GM12864 (cell line): ENCODE measurements at regions not wholly inside any gene's neighbourhood (a gene's known extent, or its start where the extent isn't known, plus 50 kb on each side); places are given as distances from the start of the nearest gene placed in this dataset.
"Not testable (repeated sequence)": the region's sequence is repeated elsewhere in the genome, so short reads cannot be mapped to it uniquely, and the experiment has no call there.

Experiments used
- DNase-seq: peaks from one replicate; pipeline ENCODE4 v3.0.0-alpha.2; 2011; ENCODE audit warnings: low read depth
- H3K4me3 ChIP-seq: 2 replicates; pipeline ENCODE4 v1.5.1; 2011; ENCODE audit warnings: mild to moderate bottlenecking, low read depth, low read length, control low read depth
- CTCF ChIP-seq: IDR thresholded peaks from 2 replicates; pipeline ENCODE4 v1.5.1; 2011; ENCODE audit warnings: low read depth, mild to moderate bottlenecking, moderate library complexity, low read length, control low read depth, inconsistent platforms; ENCODE audit errors: missing control alignments

GRCh38 chr18:59801576-59801975 is 98.2 kb upstream of the PMAIP1 start:
- DNase-seq = no peak
- H3K4me3 ChIP-seq = no peak overlapping the region
- TF ChIP-seq CTCF = no peak

GRCh38 chr18:59800897-59801296 is 98.9 kb upstream of the PMAIP1 start:
- no peak overlapping the region for H3K4me3 ChIP-seq
- no peak for TF ChIP-seq CTCF
- no peak for DNase-seq

GRCh38 chr18:59799383-59800015 is 100.3 kb upstream of the PMAIP1 start:
- no peak overlapping the region for H3K4me3 ChIP-seq
- no peak for TF ChIP-seq CTCF
- DNase-seq = no peak

GRCh38 chr18:59795882-59796281 is 98.7 kb upstream of the CCBE1 start:
- TF ChIP-seq CTCF = no peak
- DNase-seq = no peak
- H3K4me3 ChIP-seq = no peak overlapping the region

GRCh38 chr18:59792353-59792752 is 95.1 kb upstream of the CCBE1 start:
- TF ChIP-seq CTCF = no peak
- no peak for DNase-seq
- H3K4me3 ChIP-seq = no peak overlapping the region

GRCh38 chr18:59790346-59790936 is 93.2 kb upstream of the CCBE1 start:
- H3K4me3 ChIP-seq, DNase-seq: not testable (repeated sequence)

GRCh38 chr18:59788791-59789106 is 91.5 kb upstream of the CCBE1 start:
- no peak for TF ChIP-seq CTCF
- H3K4me3 ChIP-seq = no peak overlapping the region
- no peak for DNase-seq
